IPS DF 6.9 (cell line): ENCODE measurements at regions not wholly inside any gene's neighbourhood (a gene's known extent, or its start where the extent isn't known, plus 50 kb on each side); places are given as distances from the start of the nearest gene placed in this dataset.

Experiments used
- DNase-seq: peaks from one replicate; pipeline ENCODE4 v3.0.0-alpha.2; 2013; ENCODE audit warnings: low read depth, low spot score
- H3K27ac ChIP-seq: one replicate; pipeline ENCODE4 v1.5.1; 2013; ENCODE audit warnings: low read length, control low read depth
- H3K27me3 ChIP-seq: 2 replicates; pipeline ENCODE4 v1.6.1; 2013; ENCODE audit warnings: mild to moderate bottlenecking, low read length; ENCODE audit not compliant: control insufficient read depth, insufficient read depth
- H3K36me3 ChIP-seq: 2 replicates; pipeline ENCODE4 v1.6.1; 2013; ENCODE audit warnings: low read length; ENCODE audit not compliant: control insufficient read depth, insufficient read depth
- H3K4me1 ChIP-seq: 2 replicates; pipeline ENCODE4 v1.6.1; 2013; ENCODE audit warnings: low read length; ENCODE audit not compliant: control insufficient read depth, insufficient read depth
- H3K4me3 ChIP-seq: 2 replicates; pipeline ENCODE4 v1.5.1; 2013; ENCODE audit warnings: mild to moderate bottlenecking, low read length
- H3K9me3 ChIP-seq: 2 replicates; pipeline ENCODE4 v1.6.1; 2013; ENCODE audit warnings: low read length, inconsistent platforms; ENCODE audit not compliant: control insufficient read depth, insufficient read depth
- WGBS: extraction: QIAGEN DNeasy Blood & Tissue Kit; methylation state at CpG from one replicate; pipeline ENCODE4 v1.1.7; 2013; ENCODE audit warnings: mixed read lengths, missing lambda C conversion rate; ENCODE audit not compliant: insufficient read length, insufficient coverage; 5-methylcytosine and 5-hydroxymethylcytosine counted together

- H3K36me3 ChIP-seq = no peaks in the 10 kb centered on the region
- no peaks in the 10 kb centered on the region for H3K4me1 ChIP-seq
- no peak overlapping the region for H3K4me3 ChIP-seq
- no peak overlapping the region for H3K27ac ChIP-seq
- no CpG with 5 or more reads among the region's 2 CpGs for WGBS
- H3K27me3 ChIP-seq = no peaks in the 10 kb centered on the region
- no peaks in the 10 kb centered on the region for H3K9me3 ChIP-seq
- DNase-seq = no peak
Observed at GRCh38 chr12:105956662-105957457, 181.9 kb downstream of the NUAK1 start.

DNA sequence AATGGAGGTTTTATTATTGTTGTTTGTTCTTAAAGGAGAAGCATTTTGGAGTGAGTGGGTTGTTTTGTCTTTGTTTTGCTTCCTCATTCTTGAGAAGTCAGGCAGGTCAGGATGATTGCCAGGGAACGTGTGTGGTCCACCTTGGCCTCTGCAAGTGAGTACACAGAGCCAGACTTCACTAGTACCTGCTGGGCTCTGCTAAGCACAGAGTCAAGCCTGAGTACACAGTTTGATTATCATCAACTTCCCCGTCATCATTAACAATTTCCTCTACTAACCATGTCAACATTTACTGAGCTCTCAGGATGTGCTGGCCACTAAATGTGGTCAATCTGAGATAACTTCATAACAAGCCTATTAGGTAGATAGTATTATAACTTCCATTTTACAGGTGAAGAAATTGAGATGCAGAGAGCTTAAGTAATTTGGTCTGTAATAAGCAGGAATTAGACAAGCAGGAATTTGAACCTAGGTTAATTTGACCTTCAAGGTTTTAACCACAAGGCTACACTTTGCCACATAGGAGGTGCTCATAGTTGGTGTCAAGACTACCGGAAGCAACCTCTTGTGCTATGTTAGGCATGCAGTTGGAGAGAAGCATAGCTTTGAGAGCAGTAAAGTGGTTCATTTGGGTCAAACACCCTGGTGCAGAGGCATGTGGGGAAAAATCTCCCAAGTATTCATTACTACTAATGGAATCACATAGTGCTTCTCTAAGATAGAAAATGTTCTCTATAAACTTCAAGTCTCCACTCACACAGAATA lies 178.3 kb downstream of the NUAK1 start:
- no peak for DNase-seq

GRCh38 chr12:105961821-105962671 lies 176.7 kb downstream of the NUAK1 start:
- WGBS = no CpG with 5 or more reads among the region's 1 CpG
- DNase-seq = no peak
- Histone ChIP-seq H3K27ac (no peak overlapping the region), H3K4me1 (no peaks in the 10 kb centered on the region), H3K4me3 (no peak overlapping the region), H3K9me3 (no peaks in the 10 kb centered on the region), H3K36me3 (no peaks in the 10 kb centered on the region), H3K27me3 (no peaks in the 10 kb centered on the region)

More for the DNA sequence above, 178.3 kb downstream of the NUAK1 start:
- Histone ChIP-seq H3K36me3 (no peaks in the 10 kb centered on the region), H3K4me3 (no peak overlapping the region), H3K27me3 (no peaks in the 10 kb centered on the region), H3K4me1 (no peaks in the 10 kb centered on the region), H3K9me3 (no peaks in the 10 kb centered on the region), H3K27ac (no peak overlapping the region)
- WGBS = no CpG with 5 or more reads among the region's 3 CpGs

- Histone ChIP-seq H3K27ac (no peak overlapping the region), H3K36me3 (no peaks in the 10 kb centered on the region), H3K27me3 (no peaks in the 10 kb centered on the region), H3K4me1 (no peaks in the 10 kb centered on the region), H3K9me3 (no peaks in the 10 kb centered on the region), H3K4me3 (no peak overlapping the region)
- WGBS = no CpG with 5 or more reads among the region's 5 CpGs
- DNase-seq = no peak
Observed at GRCh38 chr12:105967038-105967776, 171.5 kb downstream of the NUAK1 start.

- Histone ChIP-seq H3K27ac (no peak overlapping the region), H3K27me3 (no peaks in the 10 kb centered on the region), H3K4me3 (no peak overlapping the region), H3K9me3 (no peaks in the 10 kb centered on the region), H3K36me3 (no peaks in the 10 kb centered on the region), H3K4me1 (no peaks in the 10 kb centered on the region)
- DNase-seq = no peak
- no CpG with 5 or more reads among the region's 1 CpG for WGBS
Observed at GRCh38 chr12:105968025-105968424, 170.7 kb downstream of the NUAK1 start.

DNA sequence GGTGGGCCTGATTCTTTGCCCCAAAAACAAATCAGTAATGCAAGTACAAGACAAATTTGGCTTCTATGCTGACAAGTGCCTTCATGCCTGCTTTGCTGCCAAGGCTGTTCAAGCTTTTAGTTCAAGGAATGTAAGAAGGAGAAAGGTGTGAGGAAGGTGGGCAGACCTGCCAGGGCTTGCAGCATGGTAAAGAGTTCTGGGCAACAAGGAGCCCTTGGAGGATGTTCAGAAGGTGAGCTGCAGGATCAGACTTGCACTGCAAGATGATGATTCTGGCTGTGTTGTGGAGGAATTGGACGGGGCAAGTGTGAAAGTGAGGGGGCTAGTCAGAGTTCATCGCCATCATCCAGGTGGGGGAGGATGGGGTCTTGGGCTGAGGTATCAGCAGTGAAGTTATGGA lies 167.9 kb downstream of the NUAK1 start:
- Histone ChIP-seq H3K9me3 (no peaks in the 10 kb centered on the region), H3K4me1 (no peaks in the 10 kb centered on the region), H3K4me3 (no peak overlapping the region), H3K36me3 (no peaks in the 10 kb centered on the region), H3K27me3 (no peaks in the 10 kb centered on the region), H3K27ac (no peak overlapping the region)
- no CpG with 5 or more reads among the region's 2 CpGs for WGBS
- no peak for DNase-seq

DNA sequence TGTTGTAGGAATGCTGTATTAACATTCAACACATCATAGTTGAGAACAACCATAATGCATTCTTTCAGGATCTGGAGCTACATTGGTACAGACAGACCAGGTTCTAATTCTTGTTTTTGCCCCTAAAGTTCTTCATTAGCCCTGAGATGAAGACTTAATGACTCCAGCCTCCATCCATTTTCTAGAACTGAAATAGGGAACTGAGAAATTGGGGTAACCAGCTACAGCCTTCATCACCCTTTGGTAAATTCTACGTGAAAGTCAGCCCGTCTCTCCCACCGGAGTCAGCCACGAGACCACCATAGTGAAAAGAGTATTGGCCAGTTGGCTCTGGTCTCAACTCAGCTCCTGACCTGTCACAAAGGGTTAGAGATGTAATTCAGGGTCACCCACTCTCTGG lies 164.0 kb downstream of the NUAK1 start:
- DNase-seq = no peak
- no peaks in the 10 kb centered on the region for H3K36me3 ChIP-seq
- no CpG with 5 or more reads among the region's 4 CpGs for WGBS
- no peaks in the 10 kb centered on the region for H3K4me1 ChIP-seq
- no peaks in the 10 kb centered on the region for H3K27me3 ChIP-seq
- H3K4me3 ChIP-seq = no peak overlapping the region
- no peaks in the 10 kb centered on the region for H3K9me3 ChIP-seq
- H3K27ac ChIP-seq = no peak overlapping the region

GRCh38 chr12:105975351-105975750 lies 163.4 kb downstream of the NUAK1 start:
- H3K4me1 ChIP-seq = no peaks in the 10 kb centered on the region
- H3K27ac ChIP-seq = no peak overlapping the region
- WGBS = no CpG with 5 or more reads among the region's 2 CpGs
- no peaks in the 10 kb centered on the region for H3K36me3 ChIP-seq
- H3K4me3 ChIP-seq = no peak overlapping the region
- no peak for DNase-seq
- no peaks in the 10 kb centered on the region for H3K9me3 ChIP-seq
- no peaks in the 10 kb centered on the region for H3K27me3 ChIP-seq

- H3K9me3 ChIP-seq = no peaks in the 10 kb centered on the region
- no peaks in the 10 kb centered on the region for H3K36me3 ChIP-seq
- WGBS = no CpG with 5 or more reads among the region's 3 CpGs
- H3K27ac ChIP-seq = no peak overlapping the region
- H3K4me3 ChIP-seq = no peak overlapping the region
- no peak for DNase-seq
- H3K4me1 ChIP-seq = no peaks in the 10 kb centered on the region
- no peaks in the 10 kb centered on the region; the same call in 1 of the 2 replicates for H3K27me3 ChIP-seq
Observed at GRCh38 chr12:105977236-105977635, 161.5 kb downstream of the NUAK1 start.

DNA sequence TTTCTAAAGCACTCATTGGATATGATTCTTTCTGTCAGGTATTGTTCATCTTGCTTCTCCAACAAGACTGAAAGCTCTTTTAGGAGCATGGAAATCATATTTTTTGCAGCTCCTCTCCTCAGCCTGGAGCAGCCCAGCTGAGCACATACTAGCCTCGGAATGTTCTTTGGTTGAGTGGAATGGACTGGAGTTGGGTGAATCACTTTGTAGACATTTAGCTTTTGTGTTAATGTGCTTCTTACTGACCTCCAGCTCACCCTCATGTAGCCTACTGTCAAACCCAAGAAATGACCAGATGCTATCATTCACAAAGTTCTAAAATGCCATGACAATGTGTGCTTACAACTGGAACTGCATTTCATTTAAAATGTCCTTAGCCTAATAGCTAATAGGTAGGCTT lies 161.1 kb downstream of the NUAK1 start:
- Histone ChIP-seq H3K27me3 (no peaks in the 10 kb centered on the region; the same call in 1 of the 2 replicates), H3K36me3 (no peaks in the 10 kb centered on the region), H3K9me3 (no peaks in the 10 kb centered on the region), H3K27ac (no peak overlapping the region), H3K4me3 (no peak overlapping the region), H3K4me1 (no peaks in the 10 kb centered on the region)
- no peak for DNase-seq
- no CpG with 5 or more reads among the region's 1 CpG for WGBS
